Limb (tissue), 2 donors: ENCODE measurements at regions not wholly inside any gene's neighbourhood (a gene's known extent, or its start where the extent isn't known, plus 50 kb on each side); places are given as distances from the start of the nearest gene placed in this dataset.

Source experiments
- DNase-seq, 2 donors: peaks; one replicate each; pipeline ENCODE4 v3.0.0-alpha.2; 2016; ENCODE audit errors: extremely low spot score in 2 of 2

DNA sequence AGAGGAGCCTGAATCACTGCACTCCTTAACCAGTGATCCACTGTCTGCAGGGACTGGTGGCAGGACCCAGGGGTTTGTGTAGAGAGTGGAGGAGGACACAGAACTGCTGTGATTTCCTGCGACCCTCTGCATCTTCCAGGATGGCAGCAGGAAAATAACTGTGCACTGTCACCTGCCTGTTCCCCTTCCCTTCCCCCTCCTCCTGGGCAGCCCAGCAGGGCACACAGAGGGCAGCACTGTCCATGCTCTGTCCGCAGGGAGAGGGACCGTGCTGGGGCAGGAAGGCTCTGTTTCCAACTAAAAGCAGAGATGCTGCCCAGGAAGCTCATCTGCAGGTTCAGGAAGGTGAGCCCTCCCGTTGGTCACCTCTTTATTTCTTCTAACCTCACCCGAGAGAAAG lies 168.7 kb downstream of the ZBTB18 start:
- no peak for DNase-seq

DNA sequence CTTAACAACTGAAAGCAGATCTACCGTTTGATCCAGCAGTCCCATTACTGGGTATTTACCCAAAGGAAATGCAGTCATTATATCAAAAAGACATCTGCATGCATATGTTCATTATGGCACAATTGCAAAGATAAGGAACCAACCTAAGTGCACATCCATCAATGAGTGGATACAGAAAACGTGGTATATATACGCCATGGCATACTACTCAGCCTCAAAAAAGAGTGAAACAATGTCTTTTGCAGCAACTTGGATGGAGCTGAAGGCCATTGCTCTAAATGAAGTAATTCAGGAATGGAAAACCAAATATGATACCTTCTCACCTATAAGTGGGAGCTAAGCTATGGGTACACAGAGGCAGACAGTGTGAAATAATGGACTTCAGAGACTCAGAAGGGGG lies 169.3 kb downstream of the ZBTB18 start:
- DNase-seq, result no peak

DNA sequence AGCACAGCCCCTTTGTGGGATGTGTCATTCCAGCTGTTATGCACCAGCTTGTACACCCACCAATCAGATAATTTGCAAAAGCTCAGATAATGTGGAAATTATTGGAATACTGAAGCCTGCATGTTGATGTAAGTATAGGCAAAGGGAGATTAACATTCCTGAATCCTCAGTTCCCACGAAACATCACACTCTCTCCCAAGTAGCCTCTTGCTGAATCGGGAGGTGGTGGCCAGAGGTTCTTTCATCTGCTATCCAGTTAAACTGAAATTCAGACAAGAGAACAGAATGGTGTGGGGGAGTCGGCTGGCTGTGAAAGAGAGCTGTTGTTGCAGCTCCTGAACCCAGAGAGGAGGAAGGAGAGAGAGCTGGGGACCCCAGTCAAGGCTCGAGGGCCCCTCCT lies 170.9 kb downstream of the ZBTB18 start:
- no peak for DNase-seq

DNA sequence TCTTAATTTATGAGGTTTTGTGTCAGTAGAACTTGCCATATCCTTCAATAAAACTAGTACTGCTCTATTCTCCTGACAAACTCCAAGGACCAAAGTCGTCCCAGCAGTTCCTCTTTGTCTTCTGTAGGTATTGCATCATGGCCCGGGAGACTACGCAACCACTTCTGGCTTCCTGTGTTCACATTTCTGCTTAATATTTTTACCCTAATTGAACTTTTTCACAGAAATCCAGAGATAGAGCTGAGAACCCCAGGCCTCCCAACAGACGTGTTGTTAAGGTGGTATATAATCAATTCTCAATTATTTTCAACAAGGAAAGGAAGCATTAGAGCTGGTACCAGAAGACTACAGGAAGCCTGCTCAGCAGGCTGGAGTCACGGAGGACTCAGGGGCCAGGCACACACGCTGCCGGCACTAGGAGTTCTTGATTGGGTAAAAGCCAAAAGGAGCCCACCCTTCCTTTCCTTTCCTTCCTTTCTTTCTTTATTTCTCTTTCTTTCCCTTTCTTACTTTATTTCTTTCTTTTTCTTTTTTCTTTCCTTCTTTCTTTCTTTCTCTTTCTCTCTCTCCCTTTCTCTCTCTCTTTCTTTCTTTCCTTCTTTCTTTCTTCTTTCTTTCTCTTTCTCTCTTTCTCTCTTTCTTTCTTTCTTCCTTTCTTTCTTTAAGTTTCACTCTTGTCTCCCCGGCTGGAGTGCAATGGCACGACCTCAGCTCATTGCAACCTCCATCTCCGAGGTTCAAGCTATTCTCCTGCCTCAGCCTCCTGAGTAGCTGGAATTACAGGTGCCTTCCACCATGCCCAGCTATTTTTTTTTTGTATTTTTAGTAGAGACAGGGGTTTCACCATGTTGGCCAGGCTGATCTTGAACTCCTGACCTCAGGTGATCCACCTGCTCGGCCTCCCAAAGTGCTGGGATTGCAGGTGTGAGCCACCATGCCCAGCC lies 173.7 kb downstream of the ZBTB18 start:
- no peak for DNase-seq

DNA sequence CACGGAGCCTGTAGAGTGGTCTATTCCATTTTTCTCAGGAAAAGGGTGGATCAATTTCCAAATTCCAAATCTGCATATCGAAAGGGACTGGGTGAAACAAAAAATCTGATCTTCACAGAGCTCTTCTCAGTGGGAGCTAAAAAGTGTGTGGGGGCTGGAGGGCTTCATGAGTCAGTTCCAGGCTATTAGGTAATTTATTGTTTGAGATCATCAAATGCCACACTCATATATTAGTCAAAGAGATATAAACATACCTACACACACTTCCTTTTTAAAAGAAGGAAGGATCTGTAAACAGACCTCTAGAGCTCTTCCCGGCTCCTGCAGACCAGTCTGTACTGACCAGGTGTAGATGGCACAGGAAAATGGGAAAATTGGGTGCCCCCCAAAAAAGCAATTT lies 175.4 kb downstream of the ZBTB18 start:
- no peak for DNase-seq

DNA sequence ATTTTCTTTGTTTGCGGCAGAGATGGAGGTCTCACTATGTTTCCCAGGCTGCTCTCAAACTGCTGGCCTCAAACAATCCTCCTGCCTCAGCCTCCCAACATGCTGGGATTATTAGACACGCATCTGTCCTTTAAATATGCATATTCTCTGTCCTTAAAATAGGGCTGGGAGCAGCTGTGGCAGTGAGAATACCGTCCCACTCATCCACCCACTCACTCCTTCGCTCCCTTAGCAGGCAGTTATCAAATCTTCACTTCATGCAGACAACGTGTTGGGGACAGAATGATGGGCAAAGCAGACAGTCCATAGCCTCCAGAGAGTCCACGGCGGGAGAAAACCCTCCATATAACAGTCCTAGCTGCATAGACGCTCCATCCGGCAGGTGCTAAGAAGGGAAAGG lies 179.4 kb downstream of the ZBTB18 start:
- DNase-seq, result no peak

DNA sequence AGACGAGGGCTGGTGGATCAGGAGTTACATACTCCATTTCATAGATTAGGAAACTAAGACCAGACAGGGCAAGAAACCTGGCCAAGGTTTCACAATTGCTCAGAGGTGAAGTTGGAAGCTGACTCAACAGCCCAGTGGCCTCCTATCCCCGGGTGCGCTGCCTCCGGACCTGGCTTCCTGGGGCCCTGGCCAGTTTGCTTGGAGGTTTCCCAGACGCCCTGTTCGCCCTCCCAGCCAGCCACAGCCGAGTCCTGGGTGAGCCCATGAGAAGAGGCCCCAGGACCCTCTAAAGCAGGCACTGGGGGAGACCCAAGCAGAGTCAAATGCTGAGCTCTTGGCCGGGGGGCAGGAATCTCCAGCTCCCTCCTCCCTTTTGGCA lies 180.1 kb downstream of the ZBTB18 start:
- no peak for DNase-seq

DNA sequence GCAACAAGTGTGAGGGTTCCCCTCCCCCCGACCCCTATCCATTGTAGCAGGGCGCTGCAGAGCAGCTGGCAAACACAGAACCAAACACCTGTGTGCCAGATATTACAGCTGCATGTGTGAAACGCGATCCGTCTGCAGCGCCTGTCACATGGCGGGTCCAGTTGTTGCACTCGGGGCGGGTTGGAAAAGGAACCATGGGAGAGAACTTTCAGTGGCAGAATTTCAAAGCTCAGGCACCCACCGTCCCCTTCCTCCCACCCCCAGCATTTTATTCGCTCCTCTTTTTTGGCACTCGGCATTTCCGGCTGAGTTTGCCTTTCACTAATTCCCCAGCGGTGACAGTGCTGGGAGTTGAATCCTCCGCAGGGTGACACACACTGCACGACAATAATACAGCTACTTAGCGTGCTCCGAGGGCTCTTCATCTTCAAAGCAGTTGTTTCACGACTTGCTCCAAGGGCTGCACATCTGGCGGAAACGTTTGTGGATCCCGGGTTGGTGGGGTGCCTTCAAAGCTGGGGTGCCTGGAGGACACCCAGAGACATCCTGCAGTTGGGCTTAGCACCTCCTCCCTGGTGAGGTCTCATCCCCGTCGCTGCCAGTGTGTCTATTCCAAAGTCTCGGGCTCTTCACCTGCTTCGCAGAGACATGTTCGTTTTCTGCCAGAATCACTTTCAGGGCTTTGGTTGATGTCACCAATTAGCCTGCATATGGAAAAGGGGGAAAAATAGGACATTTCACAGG lies 180.7 kb downstream of the ZBTB18 start:
- DNase-seq, result peak; percentile 72 to 83

DNA sequence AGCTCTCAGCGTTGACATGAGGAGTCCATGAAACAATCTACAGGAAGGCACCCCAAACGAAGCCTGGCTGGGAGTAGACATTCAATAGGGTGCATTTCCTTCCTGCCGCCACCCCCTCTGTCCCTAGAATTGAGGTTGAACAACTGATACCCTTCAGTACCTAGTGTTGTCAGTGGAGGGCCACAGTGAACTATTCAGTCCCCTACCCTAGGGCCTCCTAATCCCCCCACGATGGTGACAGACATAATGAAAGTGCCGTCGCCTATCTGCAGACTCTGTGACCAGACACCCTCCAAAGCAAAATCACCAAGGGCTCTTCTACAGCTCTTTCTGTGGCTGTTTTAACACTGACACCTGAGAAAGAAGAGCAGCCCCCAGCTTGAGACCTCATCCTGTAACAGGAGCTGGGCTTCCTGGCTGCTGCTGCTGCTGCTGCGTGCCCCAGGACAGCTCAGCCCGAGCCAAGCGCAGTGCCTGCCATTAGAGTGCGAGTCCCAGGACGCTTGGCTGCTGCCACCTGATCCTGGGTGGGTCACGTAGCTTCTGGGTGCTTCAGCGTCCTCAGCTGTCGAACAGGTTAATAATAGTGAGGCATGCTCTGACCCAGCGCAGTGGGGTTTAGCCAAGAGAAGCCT lies 183.0 kb downstream of the ZBTB18 start:
- no peak for DNase-seq

DNA sequence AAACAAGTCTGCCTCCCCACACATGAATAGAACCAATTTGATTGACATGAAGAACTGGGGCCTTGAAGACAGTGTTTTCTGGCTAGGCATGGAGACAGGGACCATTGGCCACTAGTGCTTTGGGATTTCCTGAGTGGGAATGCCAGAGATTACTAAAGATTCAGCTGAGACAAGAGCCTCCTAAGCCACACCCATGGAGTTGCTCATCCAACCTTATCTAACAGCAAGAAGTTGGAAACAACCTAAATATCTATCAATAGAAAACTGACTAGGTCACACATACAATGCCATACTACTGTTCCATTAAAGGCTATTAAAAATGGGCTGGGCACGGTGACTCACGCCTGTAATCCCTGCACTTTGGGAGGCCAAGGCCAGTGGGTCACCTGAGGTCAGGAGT lies 184.1 kb downstream of the ZBTB18 start:
- DNase-seq, result no peak

DNA sequence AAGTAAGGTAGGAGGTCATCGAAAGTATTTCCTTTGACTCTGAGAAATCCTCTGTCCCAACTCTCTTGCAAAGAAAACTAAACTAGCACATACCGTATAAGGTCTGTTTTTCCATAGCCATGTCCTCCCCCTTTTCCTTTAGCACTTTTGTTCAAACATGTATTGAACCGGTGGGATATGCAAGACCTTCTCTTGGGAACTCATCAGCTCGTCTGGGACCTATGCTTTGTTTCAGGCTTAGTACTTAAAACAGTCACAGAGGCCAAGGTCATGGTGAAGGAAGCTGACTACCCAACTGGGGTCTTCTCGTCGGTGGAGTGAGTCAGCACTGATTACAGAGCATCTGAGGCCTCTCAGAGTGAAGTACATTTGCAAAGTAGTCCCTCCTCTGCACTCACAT lies 185.0 kb downstream of the ZBTB18 start:
- no peak for DNase-seq

DNA sequence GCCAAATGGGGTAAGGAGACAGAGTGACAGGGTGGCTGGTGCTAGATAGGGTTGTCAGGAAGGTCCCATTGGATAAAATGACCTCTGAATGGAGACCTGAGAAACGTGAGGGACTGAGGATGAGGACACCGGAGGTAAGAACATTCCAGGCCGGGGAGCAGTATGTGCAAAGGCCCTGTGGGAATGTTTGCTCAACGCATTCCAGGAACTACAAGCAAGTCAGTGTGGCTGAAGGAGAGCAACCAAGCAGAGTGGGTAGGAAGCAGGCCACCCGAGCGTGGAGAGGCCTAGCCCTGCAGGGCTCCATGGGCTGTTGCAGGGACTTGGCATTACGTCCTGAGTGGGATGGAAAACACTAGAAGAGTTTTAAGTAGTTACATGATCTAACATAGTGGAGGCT lies 185.6 kb downstream of the ZBTB18 start:
- no peak for DNase-seq

DNA sequence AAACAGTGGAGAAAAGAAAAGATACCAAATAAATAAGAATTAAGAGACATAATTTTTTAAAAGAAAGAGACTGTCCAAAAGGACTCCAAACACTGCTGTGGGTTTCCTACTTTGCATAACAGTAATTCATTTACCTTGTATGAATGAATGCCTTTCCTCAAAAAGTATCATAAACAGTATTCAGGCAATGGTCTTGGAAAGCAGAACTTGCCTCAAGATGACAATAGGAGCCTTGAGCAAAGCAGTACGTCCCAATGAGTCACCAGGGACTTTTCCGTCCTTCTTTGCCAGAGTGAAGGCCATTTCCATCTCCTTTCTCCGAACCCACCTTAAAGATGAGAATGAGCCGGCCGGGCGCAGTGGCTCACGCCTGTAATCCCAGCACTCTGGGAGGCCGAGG lies 186.4 kb downstream of the ZBTB18 start:
- DNase-seq, result no peak

DNA sequence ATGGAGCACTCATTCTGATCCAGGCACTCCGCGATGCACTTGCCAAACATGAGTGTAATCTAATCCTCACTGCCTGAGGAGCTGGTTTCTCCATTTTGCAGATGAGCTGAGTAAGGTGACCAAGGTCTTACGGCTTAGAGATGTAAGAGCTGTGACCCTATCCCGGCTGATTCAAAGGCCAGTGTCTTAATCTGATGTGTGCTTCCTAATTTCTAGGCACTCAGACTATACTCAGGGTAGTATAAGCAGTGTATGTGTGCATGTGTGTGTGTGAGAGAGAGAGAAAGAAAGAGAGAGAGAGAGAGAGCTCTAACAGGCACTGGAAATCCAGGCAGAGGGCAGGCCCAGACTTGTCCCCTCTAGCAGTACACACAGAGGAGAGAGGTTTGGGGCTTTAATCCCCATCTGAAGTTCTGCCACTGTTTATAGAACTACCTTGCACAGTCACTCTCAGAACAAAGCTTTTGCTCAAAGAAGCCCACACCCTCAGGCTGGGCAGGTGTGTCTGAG lies 188.2 kb downstream of the ZBTB18 start:
- no peak for DNase-seq

DNA sequence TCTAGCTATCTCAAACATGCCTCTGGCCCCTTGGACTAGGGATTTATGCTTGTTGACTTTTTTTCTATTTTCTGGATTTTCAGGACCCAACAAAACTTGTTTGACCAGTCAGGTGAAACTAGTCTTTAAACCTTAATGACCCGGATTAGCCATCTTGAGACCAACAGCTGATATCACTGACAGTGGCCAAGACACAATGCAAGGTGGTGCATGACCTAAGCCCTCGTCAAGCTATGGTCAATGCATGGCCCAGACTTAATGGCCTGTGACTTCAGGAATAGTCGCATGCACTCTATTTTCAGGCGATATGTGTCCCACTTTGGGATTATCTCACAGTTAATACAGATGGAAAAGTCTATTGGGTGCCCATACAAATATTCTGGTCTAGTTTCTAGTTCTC lies 190.4 kb downstream of the ZBTB18 start:
- no peak for DNase-seq

DNA sequence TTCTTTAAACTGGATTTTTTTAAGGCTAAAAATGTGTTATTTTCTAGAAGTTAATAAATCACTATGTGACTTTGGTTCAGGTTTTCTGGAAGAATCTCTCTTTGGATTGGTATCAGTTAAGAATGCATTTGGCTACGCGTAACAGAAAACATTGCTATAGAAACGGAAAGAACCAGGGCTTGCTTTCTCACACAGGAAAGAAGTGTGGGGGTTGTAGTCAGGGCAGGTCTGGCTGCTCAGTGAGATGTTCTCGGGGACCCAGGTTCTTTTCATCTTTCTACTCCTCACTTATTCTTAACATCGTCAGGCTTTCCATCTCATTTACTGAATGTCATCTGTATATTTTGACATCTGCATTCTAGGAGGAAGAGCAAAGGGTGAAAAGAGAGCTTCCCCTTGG lies 191.4 kb downstream of the ZBTB18 start:
- no peak for DNase-seq

DNA sequence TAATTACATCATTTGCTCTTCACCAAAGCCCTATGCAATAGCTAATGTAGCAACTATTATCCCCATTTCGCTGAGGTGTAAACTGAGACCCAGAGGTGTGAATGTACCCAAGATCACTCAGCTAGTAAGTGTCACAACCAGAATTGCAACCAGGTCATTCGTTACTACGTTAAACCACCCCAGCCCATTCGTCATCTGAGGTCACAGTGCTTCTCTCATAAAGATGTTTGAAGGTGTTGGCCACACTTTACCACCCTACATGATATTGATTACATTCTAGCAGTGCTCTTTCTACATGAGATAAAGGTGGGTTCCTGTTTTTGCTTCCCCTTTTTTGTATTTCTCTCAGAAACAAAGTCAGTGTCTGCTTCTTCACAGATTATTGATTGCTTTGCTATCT lies 195.3 kb downstream of the ZBTB18 start:
- no peak for DNase-seq

DNA sequence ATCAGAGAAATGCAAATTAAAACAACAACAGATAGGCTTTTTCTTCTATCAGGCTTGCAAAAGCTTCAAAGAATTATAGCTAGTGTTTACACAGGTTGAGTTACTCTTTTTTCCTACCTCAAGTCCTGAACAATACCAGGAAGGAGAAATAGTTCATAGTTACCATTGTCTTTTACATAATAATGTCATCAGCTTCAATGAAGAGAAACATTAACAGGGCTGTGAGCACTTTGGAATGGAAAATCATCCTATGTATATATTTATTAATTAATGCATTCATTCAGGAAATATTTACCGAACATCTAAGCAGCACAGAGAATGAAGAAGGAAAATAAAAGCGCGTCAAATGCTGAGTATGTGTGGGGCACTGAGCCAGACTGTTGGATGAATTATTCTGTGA lies 197.3 kb downstream of the ZBTB18 start:
- DNase-seq, result no peak

DNA sequence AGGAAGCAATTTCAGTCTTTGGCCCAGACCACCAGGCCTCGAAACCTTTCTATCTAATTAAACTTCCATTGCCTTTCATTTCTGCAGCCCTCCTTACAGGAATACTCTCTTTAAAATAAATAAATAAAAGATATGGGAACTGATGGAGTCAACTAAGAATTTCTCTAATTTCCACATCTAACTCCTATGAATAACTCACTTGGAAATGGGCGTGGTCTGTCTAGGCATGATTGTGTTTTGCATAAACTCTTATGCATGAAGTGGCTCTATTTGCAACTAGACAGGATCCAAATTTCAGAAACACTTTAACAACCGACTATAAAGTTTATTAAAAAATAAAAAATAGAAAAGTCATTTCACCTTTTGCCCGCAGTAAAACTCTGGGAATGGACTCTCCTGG lies 199.5 kb downstream of the ADSS2 start:
- no peak for DNase-seq

DNA sequence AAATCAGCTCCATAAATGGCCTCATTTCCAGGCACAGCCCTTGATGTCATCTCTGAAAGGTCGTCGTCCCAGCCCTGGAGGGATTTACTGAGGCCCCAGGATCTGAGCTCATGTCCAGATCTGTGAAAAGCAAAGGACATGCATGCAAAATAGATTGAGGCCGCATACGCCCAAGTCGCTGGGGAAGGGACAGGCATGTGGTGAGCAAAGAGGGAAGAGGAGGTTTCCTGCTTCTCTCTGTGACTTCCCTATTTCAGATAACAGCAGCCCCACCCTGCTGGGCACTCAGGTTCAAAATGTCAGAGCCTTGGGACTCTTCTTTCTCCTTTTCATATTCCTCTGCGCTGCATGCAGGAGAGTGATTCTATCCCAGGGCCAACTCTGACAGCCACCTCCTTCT lies 197.2 kb downstream of the ADSS2 start:
- DNase-seq, result no peak

DNA sequence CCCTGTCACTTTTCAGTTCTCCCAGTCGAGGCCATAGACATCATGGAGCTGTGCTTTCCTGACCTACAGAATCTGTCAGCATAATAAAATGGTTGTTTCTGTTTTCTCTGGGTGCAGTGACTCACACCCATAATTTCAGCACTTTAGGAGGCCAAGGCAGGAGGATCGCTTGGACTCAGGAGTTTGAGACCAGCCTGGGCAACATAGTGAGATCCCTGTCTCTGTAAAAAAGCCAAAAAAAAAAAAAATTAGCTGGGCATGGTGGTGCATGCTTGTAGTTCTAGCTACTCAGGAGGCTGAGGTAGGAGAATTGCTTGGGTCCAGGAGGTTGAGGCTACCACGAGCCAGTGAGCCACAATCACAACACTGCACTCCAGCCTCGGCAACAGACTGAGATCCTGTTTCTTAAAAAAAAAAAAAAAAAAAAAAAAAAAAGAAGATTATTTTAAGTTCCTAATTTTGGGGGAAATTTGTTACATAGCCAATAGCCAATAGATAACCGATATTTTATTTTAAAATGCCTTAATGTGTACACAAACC lies 196.2 kb downstream of the ADSS2 start:
- no peak for DNase-seq

DNA sequence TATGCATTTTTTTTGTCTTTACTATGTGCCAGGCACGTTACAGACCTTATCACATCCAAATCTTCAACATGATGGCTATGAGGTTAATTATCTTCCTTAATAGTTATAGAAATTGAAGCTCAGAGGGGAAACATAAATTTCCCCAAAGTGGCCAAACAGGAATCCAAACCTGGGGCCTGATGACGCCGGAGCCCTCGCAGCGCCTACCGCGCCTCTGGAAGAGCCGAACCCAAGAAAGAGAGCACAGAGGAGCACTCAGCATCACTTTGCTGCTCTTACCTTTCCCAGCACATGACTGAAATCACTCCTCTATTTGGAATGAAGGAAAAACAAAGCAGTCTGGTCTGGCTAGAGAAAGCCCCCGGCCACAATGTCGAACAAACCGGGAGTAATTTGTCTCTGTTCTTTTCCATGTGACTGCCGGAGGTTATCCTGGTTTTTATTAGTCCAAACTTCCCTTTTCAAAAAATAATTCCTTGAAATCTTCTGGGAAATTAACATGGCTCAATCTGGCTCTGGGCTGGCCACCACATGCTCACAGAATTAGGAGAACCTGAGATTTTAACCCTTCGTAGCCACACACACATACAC lies 195.5 kb downstream of the ADSS2 start:
- DNase-seq, result no peak
